Amniotic stem cell (primary cell): ENCODE measurements at regions not wholly inside any gene's neighbourhood (a gene's known extent, or its start where the extent isn't known, plus 50 kb on each side); places are given as distances from the start of the nearest gene placed in this dataset.

ENCODE experiments used
- DNase-seq: peaks from one replicate; lab custom pipeline; 2025; lab: John Stamatoyannopoulos, UW

- no peak for DNase-seq
These were observed 152.8 kb upstream of the IER5L start for GRCh38 chr9:129330711-129331492.

DNA sequence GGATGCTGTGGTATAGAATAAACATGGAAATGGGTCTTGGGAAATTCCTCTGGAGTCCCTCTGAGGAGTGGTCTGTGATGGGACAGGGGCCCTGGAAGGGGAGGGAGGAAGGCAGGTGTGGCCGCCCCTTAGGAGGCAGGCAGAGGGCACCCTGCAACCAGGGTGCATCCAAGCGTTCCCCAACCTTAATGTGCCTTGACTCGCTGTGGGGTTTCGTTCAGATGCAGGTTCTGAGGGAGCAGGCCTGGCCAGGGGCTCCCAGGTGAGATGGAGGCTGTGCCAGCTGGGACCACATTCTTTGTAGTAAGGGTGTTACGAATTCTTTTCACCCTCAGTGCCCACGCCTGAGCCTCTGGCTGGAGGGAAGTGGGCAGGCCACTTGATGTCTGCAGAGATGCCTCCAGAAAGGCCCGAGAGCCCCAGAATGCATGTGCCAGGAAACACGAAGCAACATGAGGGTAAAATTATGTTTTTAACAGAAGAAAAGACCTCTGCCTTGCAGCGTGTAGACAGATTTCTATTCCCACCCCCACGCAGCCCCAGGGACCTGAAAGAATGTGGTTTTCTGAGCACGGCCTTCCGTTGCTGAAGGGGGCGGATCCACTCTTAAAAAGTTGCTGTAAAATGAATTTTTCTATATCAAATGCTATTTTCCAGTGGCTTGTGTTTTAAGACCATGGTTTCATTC is 150.4 kb upstream of the IER5L start:
- DNase-seq = no peak

DNA sequence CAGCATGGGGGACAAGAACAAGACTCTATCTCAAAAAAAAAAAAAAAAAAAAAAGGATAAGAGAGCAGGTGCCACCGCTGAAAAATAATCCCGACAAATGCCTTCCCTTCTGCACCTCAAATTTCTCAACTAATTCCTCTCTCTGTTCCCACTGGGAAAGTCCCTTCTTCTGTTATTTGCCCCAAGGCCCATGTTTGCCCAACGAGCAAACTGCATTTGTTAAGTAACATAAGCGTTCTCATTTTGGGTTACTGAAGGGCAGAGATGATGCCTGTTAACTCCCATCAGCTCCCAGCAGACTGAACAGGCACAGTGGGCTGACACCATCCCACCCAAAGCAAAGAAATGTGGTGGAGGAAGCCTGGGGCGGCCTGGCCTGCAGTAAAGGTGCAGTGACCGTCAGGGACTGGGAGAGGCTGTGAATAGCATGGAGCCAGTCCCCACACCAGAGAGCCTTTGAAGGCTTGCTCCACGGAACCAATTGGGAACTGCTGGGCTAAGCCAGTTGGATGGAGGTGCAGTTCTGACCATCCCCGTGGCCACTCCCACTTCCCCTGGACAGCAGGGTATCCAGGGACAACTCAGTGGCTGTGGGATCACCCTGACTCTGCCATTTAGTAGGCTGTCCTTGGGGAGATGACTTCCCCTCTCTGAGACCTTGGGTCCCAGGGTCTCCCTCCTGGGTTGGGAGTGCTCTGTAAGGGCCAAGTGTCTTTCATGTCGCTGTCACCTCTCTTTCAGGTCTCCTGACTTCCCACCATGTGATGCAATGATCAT is 149.7 kb upstream of the IER5L start:
- DNase-seq = no peak

- no peak for DNase-seq
These were observed 148.3 kb upstream of the IER5L start for GRCh38 chr9:129326061-129327005.

GRCh38 chr9:129324808-129325502 is 146.9 kb upstream of the IER5L start:
- DNase-seq = no peak

- DNase-seq = no peak
These were observed 146.0 kb upstream of the IER5L start for GRCh38 chr9:129323999-129324553.

DNA sequence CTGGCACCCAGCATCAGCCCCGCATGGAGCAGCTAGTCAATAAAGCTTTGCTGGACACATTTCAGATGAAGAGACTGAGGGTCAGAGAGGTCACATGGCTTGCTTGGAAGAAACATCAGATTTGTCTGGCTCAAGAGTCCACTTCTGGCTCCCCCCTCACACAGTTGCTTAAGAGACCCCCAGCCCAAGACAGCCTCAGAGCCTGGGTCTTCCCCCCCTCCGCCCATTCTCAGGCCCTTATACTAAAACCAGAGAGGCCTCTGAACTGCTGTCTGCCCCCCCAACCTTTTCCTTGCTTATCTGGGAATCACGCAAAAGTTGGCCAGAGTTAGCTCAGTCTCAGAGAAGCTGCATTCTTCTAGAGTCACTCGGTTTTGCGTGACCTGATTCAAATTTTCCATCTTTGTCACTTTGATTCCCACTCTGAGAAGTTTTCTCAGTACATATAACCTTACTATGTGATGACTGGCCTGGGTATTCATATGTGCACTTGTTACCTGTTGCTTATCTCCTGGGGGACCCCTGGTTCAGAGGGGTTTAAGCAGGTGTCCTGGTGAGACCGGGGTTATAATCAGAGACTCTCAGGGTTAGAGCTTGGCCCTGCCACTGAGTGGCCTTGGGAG is 145.4 kb upstream of the IER5L start:
- peak; percentile 18 for DNase-seq

DNA sequence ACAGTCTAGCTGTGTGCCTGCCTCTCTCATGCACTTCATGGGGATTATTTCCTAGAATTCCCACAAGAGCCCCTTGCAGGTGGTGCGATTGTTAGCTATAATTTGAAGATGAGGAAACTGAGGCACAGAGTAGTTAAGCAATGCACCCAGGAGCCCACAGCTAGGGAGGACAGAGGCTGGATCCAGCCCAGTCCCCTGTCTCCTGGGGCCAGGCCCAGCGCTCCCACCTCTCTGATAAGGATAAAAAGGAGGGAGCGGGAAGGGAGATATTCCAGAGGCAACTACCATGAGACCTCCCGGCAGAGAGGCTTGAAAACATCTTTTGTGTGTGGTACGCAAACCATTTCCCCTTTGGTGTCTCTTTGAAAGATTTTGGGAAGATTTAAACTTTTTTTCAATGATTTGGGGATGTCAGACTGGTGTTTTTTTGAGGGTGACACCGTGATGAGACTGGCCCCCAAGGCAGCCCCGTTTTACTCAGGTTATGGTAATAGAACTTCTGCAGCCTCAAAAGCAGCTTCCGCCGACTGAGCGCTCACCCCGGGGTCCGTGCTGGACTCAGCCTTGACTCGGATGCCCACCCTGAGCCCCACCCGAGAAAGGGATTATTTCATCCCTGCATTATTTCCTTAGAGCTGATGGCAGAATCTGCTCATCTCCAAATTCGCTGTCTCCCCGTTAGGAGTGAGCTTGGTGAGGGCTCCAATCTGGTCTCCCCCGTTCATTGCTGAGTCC is 144.7 kb upstream of the IER5L start:
- DNase-seq = no peak

GRCh38 chr9:129322022-129322621 is 144.1 kb upstream of the IER5L start:
- no peak for DNase-seq

GRCh38 chr9:129321286-129322021 is 143.4 kb upstream of the IER5L start:
- no peak for DNase-seq

GRCh38 chr9:129320575-129321285 is 142.7 kb upstream of the IER5L start:
- peak; percentile 57 for DNase-seq

DNA sequence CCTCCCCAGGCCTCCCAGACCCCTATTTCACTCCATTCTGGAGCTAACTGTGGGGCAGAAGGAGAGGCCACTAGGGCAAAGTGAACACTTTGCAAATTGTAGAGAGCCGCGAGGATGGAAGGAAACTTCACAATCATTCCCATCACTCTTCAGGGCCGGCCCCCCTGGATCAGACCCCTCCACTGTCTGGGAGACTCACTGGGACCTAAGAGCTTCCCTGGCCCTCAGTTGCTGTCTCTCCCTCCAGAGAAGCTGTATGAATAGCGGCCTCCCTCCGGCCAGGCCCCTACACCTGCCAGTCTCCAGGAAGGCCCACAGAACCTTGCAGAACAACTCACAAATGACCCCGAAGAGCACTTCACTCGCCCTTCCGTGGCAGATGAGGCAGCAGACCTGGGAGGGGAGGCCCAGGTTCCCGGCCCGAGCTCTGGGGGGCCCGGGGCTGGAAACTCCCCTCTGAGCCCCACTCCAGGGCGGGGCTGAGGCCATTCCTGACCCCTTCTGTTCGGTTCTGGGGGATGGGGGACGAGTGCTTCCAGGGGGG is 141.9 kb upstream of the IER5L start:
- no peak for DNase-seq

DNA sequence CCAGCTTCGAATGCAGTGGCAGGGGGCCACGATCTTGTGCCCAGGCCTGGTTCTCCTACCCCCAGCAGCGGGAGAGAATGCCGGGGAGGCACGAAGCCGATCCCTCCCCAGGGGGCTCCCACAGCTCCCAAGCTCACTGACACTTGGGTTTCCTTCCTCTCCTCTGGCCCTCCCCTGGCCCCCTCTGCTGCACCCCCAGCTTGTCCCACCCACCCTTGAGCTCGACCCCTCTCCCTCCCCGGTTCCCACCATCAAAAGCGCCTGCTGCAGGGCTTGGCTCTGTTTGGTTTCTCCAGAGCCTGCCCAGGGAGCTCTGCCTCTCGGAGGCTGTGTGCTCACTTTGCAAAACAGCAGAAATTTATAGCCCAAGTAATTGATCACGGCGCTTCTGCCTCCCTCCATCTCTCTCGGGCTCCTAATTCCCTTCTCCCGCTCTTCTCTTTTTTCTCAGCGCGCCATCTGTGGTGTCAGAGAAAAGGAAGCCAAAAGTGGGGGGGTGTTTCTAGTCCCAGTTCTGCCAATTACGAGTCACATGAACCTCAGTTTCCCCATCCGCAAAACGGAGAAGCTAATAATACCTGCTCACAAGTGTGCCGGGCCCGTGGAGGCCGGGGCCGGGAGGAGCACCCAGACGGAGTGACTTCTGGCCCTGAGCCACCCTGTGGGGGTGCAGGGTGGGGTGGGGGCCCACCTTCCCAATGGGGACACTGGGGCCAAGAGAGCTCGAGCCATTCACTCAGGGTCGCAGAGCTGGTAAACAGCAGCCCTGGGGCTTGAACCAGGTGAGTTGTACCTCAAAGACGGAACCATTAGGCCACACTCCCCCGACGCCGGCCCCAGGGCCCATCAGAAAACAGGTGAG is 141.2 kb upstream of the IER5L start:
- DNase-seq = no peak

DNA sequence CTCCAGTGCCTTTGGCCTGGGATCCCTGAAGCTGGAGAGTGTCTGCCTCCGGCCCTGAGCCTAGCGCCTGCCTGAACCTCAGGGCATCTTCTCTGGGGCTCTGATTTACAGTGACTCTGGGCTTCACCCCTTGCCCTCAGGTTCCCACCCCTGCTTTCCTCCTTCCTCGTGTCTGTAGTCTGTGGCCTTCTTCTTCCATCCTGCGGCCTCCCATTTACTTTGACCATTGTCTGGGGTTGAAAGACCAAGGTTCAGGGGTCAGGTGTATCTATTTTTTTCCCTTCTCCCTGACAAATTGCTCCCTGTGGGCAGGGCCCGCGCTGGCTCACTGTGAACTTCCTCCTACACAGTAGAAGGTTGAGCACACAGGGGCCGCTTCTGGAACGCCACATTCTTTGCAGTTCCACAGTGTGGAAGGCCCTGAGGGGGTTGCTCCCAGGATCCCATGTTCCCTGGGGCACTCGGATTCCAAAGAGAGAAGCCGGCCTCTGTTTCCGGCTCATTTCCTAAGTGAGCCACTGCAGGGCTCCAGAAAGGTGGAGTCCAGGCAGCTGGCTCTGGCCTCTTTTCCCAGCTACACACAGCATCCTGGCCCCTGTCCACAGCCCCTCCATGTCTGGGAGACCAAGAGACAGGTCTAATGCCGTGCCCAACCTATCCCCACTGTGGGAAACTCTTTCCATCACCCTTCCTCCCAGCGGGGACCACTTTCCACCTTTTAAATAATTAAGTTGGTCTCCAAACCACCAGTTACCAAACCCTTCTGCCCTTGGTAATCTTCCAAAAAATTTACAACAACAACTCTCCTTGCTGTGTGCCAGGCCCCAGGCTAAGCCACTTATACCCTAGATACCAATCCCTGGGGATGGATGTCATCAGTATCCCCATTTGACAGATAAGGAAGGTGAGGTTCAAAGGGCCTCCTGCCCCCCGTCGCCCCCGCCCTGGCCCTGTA is 140.3 kb upstream of the IER5L start:
- no peak for DNase-seq
